H1 (cell line): ENCODE measurements at regions not wholly inside any gene's neighbourhood (a gene's known extent, or its start where the extent isn't known, plus 50 kb on each side); places are given as distances from the start of the nearest gene placed in this dataset.

Experiments
- FOSL1 ChIP-seq: IDR thresholded peaks from 2 replicates; pipeline ENCODE4 v1.6.1; 2011; ENCODE audit warnings: mild to moderate bottlenecking, low read depth, low read length, moderate library complexity; ENCODE audit not compliant: insufficient read depth
- JUND ChIP-seq: IDR thresholded peaks from 2 replicates; pipeline ENCODE4 v1.6.1; 2011; ENCODE audit warnings: mild to moderate bottlenecking, improper control_type of control experiment, low read length
- RAD21 ChIP-seq, 2 experiments: IDR thresholded peaks in 1 of 2; conservative IDR thresholded peaks in 1 of 2; 2 replicates each; pipeline ENCODE4 v1.6.1; 2011; ENCODE audit warnings: low read depth in 2 of 2, low read length in 2 of 2, improper control_type of control experiment in 1 of 2, inconsistent platforms in 1 of 2, mild to moderate bottlenecking in 1 of 2, moderate library complexity in 1 of 2
- SIN3A ChIP-seq, 2 experiments: IDR thresholded peaks in 1 of 2; conservative IDR thresholded peaks in 1 of 2; 2 replicates each; pipeline ENCODE4 v1.6.1; 2011 to 2012; ENCODE audit warnings: low read length in 2 of 2, improper control_type of control experiment in 1 of 2, low read depth in 1 of 2, mild to moderate bottlenecking in 1 of 2
- ZNF274 ChIP-seq: IDR thresholded peaks from 2 replicates; pipeline ENCODE4 v1.7.0; 2012; ENCODE audit warnings: low read length, borderline replicate concordance; ENCODE audit errors: extremely low read depth

DNA sequence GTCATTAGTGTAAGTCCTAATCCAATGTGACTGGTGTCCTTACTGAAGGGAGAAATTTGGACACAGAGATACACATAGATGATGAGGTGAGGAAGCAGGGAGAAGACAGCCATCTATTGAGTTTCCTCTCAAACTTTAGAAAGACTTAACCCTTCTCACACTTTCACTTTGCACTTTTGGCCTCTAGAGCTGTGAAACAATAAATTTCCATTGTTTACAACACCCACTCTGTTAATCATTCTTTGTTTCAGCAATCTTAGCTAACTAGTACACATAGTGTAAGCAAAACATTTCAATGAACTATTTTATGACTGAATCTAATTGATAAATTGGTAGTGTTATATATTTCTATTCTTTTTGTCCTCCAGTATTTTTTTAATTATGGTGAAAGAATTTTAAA is 1092.8 kb upstream of the POT1 start (continued):
- TF ChIP-seq SIN3A (conservative IDR thresholded peaks at IDR 0.05 in 1 of 2, IDR thresholded peaks at IDR 0.05 in 1 of 2; ENCODE audit: low read depth in 1 of 2, low read length in 2 of 2) (no peak), FOSL1 (no peak), JUND (no peak), RAD21 (IDR thresholded peaks at IDR 0.05 in 1 of 2, conservative IDR thresholded peaks at IDR 0.05 in 1 of 2; ENCODE audit: low read depth in 2 of 2, low read length in 2 of 2) (no peak), ZNF274 (no peak)
